Stomach (tissue), 4 donors: ENCODE measurements at regions not wholly inside any gene's neighbourhood (a gene's known extent, or its start where the extent isn't known, plus 50 kb on each side); places are given as distances from the start of the nearest gene placed in this dataset.

ENCODE experiments used
- EP300 ChIP-seq: sonication (generic); formaldehyde crosslinking; IDR thresholded peaks from one replicate; pipeline ENCODE4 v1.6.1; 2017; ENCODE audit warnings: antibody characterized with exemption
- TF ChIP-seq, protein P1 (sequence below), 7 experiments: fragments of 450-650 bp in 4 of 7; fragments of 200-600 bp in 3 of 7; sonication (generic) in 3 of 7; IDR thresholded peaks; one replicate each; pipeline ENCODE4 v1.5.1; 2016 to 2019; ENCODE audit warnings: antibody characterized with exemption in 7 of 7, control low read depth in 2 of 7, mild to moderate bottlenecking in 1 of 7

DNA sequence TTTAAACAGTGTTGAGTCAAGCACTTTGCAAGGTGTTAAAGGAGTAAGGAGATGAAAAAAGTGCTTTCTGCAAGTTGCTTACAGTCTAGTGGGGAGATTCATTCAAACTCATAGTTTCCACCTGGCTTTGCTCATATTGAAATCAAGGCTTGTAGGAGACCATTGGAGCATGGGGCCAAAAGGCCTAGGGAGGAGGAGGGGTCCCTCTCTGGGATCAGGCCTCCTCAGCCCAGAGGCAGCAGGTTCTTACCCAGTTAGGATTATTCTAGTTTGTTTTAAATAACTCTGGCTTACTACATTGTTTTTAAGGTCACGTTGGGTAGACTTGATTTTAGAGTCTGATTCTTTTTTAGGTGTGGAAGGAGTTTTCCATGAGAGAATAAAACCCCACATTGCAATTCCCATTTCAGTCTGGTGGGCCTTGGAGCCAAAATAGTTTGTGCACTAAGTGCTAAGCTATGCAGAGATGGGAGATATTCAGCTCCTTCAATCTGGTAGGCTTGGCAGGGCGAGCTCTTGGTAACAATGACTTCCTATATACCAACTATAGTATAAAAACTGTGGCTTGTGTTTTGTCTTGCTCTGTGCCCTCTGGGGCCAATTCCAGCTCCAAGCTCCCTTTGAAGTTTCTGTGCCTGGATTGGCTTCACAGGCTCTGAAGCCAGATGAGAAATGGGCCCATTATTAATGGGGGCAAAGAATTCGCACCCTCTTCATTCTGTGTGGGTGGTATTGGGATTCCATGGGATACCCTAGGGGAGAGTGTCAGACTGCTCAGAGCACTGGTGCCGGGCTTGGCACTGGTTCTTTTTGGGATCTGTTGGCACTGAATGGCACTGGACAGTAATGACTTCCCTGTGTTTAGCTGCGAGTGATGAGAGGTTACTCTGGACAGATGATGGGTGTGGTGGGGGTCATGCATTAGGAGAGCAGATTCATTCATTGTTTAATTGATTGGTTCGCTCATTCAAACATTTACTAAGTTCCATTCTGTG, 301.1 kb downstream of the MYCN start:
- TF ChIP-seq EP300 = no peak
- TF ChIP-seq, protein P1, sequence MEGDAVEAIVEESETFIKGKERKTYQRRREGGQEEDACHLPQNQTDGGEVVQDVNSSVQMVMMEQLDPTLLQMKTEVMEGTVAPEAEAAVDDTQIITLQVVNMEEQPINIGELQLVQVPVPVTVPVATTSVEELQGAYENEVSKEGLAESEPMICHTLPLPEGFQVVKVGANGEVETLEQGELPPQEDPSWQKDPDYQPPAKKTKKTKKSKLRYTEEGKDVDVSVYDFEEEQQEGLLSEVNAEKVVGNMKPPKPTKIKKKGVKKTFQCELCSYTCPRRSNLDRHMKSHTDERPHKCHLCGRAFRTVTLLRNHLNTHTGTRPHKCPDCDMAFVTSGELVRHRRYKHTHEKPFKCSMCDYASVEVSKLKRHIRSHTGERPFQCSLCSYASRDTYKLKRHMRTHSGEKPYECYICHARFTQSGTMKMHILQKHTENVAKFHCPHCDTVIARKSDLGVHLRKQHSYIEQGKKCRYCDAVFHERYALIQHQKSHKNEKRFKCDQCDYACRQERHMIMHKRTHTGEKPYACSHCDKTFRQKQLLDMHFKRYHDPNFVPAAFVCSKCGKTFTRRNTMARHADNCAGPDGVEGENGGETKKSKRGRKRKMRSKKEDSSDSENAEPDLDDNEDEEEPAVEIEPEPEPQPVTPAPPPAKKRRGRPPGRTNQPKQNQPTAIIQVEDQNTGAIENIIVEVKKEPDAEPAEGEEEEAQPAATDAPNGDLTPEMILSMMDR (IDR thresholded peaks at IDR 0.05) = no peak
